Activated B cell treated with CpG ODN at 0.5 μM for 24 hours (primary cell): ENCODE measurements at regions not wholly inside any gene's neighbourhood (a gene's known extent, or its start where the extent isn't known, plus 50 kb on each side); places are given as distances from the start of the nearest gene placed in this dataset.

Source experiments
- ATAC-seq: fragments of 200-7000 bp; cut with Tn5 transposase; one replicate; pipeline ENCODE4 v1.10.0; 2021; ENCODE audit warnings: low read depth, mild to moderate bottlenecking, moderate library complexity
- CTCF ChIA-PET: fragments of 350-600 bp; sonication (Branson Sonifier 250); formaldehyde crosslinking; loops from one replicate; lab custom pipeline; 2021; ENCODE audit warnings: antibody characterized with exemption; lab: Charles Lee
- POLR2A ChIA-PET: fragments of 350-600 bp; sonication (Branson Sonifier 250); formaldehyde crosslinking; loops from one replicate; lab custom pipeline; 2021; ENCODE audit warnings: antibody characterized with exemption; lab: Charles Lee
- DNase-seq: peaks from one replicate; pipeline ENCODE4 v3.0.0; 2022
- H3K27ac Mint-ChIP-seq: one replicate; pipeline ENCODE4 v1.8.0; 2020; ENCODE audit warnings: mixed read lengths
- H3K27me3 Mint-ChIP-seq: one replicate; pipeline ENCODE4 v1.8.0; 2021; ENCODE audit warnings: mixed read lengths
- H3K36me3 Mint-ChIP-seq: one replicate; pipeline ENCODE4 v1.8.0; 2021; ENCODE audit warnings: low read depth, mixed read lengths
- H3K4me1 Mint-ChIP-seq: one replicate; pipeline ENCODE4 v1.8.0; 2021; ENCODE audit warnings: mixed read lengths
- H3K4me3 Mint-ChIP-seq: one replicate; pipeline ENCODE4 v1.8.0; 2020; ENCODE audit warnings: mild to moderate bottlenecking, mixed read lengths
- H3K9me3 Mint-ChIP-seq: one replicate; pipeline ENCODE4 v1.8.0; 2020; ENCODE audit warnings: mixed read lengths
- CTCF ChIP-seq: fragments of 200-600 bp; IDR thresholded peaks from one replicate; pipeline ENCODE4 v1.8.0; 2022; ENCODE audit warnings: antibody characterized with exemption, mild to moderate bottlenecking
- intact Hi-C: fragments of 100-400 bp; cut with micrococcal nuclease; formaldehyde crosslinking; loops from one replicate; pipeline ENCODE4 v1.15.1; 2024

GRCh38 chr12:11581179-11581755, 68.2 kb upstream of the ETV6 start:
- ChIA-PET CTCF (interaction anchor here (0.7 to 9.9 kb wide), 13 partner anchors 26 to 752 kb away, joined by 3 to 290 read pairs (median 5); no protein-coding TSS in a partner anchor), POLR2A (interaction anchor here (0.6 to 2.5 kb wide), 2 partner anchors 170 to 452 kb away, joined by 3 to 8 read pairs; no protein-coding TSS in a partner anchor)
- intact Hi-C loops = loop anchor here (1.0 to 5.0 kb wide), 6 partner anchors 69 to 753 kb away; no protein-coding TSS in a partner anchor
- DNase-seq (no peak), ATAC-seq (no peak)
- no peak overlapping the region for H3K4me3 Mint-ChIP-seq
- peak; percentile 40 for TF ChIP-seq CTCF
- H3K4me1 Mint-ChIP-seq = peaks cover 11% of the 10 kb centered on the region
- no peaks in the 10 kb centered on the region for H3K9me3 Mint-ChIP-seq
- H3K36me3 Mint-ChIP-seq = no peaks in the 10 kb centered on the region
- peaks cover 2% of the 10 kb centered on the region for H3K27me3 Mint-ChIP-seq
- H3K27ac Mint-ChIP-seq = no peak overlapping the region

- Mint-ChIP-seq H3K36me3 (no peaks in the 10 kb centered on the region), H3K4me3 (no peak overlapping the region), H3K27me3 (peaks cover 2% of the 10 kb centered on the region), H3K9me3 (no peaks in the 10 kb centered on the region), H3K27ac (no peak overlapping the region), H3K4me1 (no peaks in the 10 kb centered on the region)
- ATAC-seq (no peak), DNase-seq (no peak)
- POLR2A ChIA-PET = interaction anchor here (0.7 kb wide), 2 partner anchors 184 to 793 kb away, joined by 3 to 8 read pairs; no protein-coding TSS in a partner anchor
- no peak for TF ChIP-seq CTCF
- CTCF ChIA-PET = interaction anchor here (9.9 kb wide), 1 partner anchor 451 kb away, joined by 290 read pairs; no protein-coding TSS in a partner anchor
- intact Hi-C loops = loop anchor here (5.0 kb wide), 1 partner anchor 298 kb away; no protein-coding TSS in a partner anchor
Measured at GRCh38 chr12:11584221-11584855, 65.1 kb upstream of the ETV6 start.

GRCh38 chr12:11592484-11592883, 57.0 kb upstream of the ETV6 start:
- H3K9me3 Mint-ChIP-seq = no peaks in the 10 kb centered on the region
- POLR2A ChIA-PET = no interaction called here
- DNase-seq (no peak), ATAC-seq (no peak)
- H3K4me1 Mint-ChIP-seq = peaks cover 5% of the 10 kb centered on the region
- no peak for TF ChIP-seq CTCF
- CTCF ChIA-PET = no interaction called here
- H3K36me3 Mint-ChIP-seq = no peaks in the 10 kb centered on the region
- H3K4me3 Mint-ChIP-seq = no peak overlapping the region
- intact Hi-C loops = no loop called here
- H3K27me3 Mint-ChIP-seq = no peaks in the 10 kb centered on the region
- no peak overlapping the region for H3K27ac Mint-ChIP-seq

- ChIA-PET CTCF (no interaction called here), POLR2A (no interaction called here)
- no peaks in the 10 kb centered on the region for H3K9me3 Mint-ChIP-seq
- DNase-seq (no peak), ATAC-seq (no peak)
- no peaks in the 10 kb centered on the region for H3K36me3 Mint-ChIP-seq
- H3K27ac Mint-ChIP-seq = no peak overlapping the region
- no peak overlapping the region for H3K4me3 Mint-ChIP-seq
- no peaks in the 10 kb centered on the region for H3K27me3 Mint-ChIP-seq
- peaks cover 5% of the 10 kb centered on the region for H3K4me1 Mint-ChIP-seq
- TF ChIP-seq CTCF = no peak
- intact Hi-C loops = no loop called here
Measured at GRCh38 chr12:11593013-11593412, 56.5 kb upstream of the ETV6 start.

GRCh38 chr12:11595080-11595479, 54.4 kb upstream of the ETV6 start:
- ChIA-PET POLR2A (no interaction called here), CTCF (interaction anchor here (1.2 kb wide), 1 partner anchor 439 kb away, joined by 5 read pairs; no protein-coding TSS in a partner anchor)
- no peaks in the 10 kb centered on the region for H3K27me3 Mint-ChIP-seq
- H3K9me3 Mint-ChIP-seq = no peaks in the 10 kb centered on the region
- no peaks in the 10 kb centered on the region for H3K36me3 Mint-ChIP-seq
- H3K27ac Mint-ChIP-seq = no peak overlapping the region
- H3K4me3 Mint-ChIP-seq = no peak overlapping the region
- H3K4me1 Mint-ChIP-seq = peaks cover 5% of the 10 kb centered on the region
- TF ChIP-seq CTCF = no peak
- DNase-seq = no peak
- no peak for ATAC-seq
- intact Hi-C loops = no loop called here
